HepG2 (cell line): ENCODE measurements at regions not wholly inside any gene's neighbourhood (a gene's known extent, or its start where the extent isn't known, plus 50 kb on each side); places are given as distances from the start of the nearest gene placed in this dataset.

ENCODE experiments used
- HOMEZ ChIP-seq: IDR thresholded peaks from 2 replicates; pipeline ENCODE4 v1.6.1; 2016; ENCODE audit warnings: low read depth
- MAZ ChIP-seq, 2 experiments: sonication (generic) in 1 of 2; formaldehyde crosslinking in 1 of 2; IDR thresholded peaks; 2 replicates each; pipeline versions ENCODE4 v1.5.0 to v1.6.1; 2012 to 2020; ENCODE audit warnings: low read depth in 2 of 2, mild to moderate bottlenecking in 2 of 2, borderline replicate concordance in 1 of 2, improper control_type of control experiment in 1 of 2, low read length in 1 of 2, missing genetic modification reagents in 1 of 2, moderate library complexity in 1 of 2
- MBD4 ChIP-seq: IDR thresholded peaks from 2 replicates; pipeline ENCODE4 v1.6.1; 2012; ENCODE audit warnings: low read length, inconsistent platforms, borderline replicate concordance
- TCF7L2 ChIP-seq: IDR thresholded peaks from 2 replicates; pipeline ENCODE4 v1.6.1; 2011; ENCODE audit warnings: mild to moderate bottlenecking, low read depth, low read length, moderate library complexity
- TRIM24 ChIP-seq: sonication (generic); formaldehyde crosslinking; IDR thresholded peaks from 2 replicates; pipeline ENCODE4 v1.8.0; 2022; ENCODE audit warnings: mild to moderate bottlenecking, missing genetic modification reagents
- ZBTB43 ChIP-seq: sonication (generic); formaldehyde crosslinking; conservative IDR thresholded peaks from 2 replicates; pipeline ENCODE4 v1.4.0; 2020; ENCODE audit warnings: missing genetic modification reagents
- ZNF430 ChIP-seq: sonication (generic); formaldehyde crosslinking; IDR thresholded peaks from 2 replicates; pipeline ENCODE4 v1.9.0; 2021; ENCODE audit warnings: mild to moderate bottlenecking, missing genetic modification reagents

GRCh38 chr12:92566448-92567019, 136.3 kb upstream of the PLEKHG7 start:
- no peak for TF ChIP-seq MAZ (IDR thresholded peaks at IDR 0.05; ENCODE audit: borderline replicate concordance, low read depth, low read length)
- no peak for TF ChIP-seq MAZ (CRISPR knock-in tag; IDR thresholded peaks at IDR 0.05; ENCODE audit: low read depth)
- no peak for TF ChIP-seq ZBTB43 (CRISPR knock-in tag)
- TF ChIP-seq MBD4: no peak
- no peak for TF ChIP-seq HOMEZ (CRISPR knock-in tag)
- TF ChIP-seq TCF7L2: no peak
- no peak for TF ChIP-seq TRIM24 (CRISPR knock-in tag)
- no peak for TF ChIP-seq ZNF430 (CRISPR knock-in tag)
